ENCODE measurements at regions not wholly inside any gene's neighbourhood (a gene's known extent, or its start where the extent isn't known, plus 50 kb on each side); places are given as distances from the start of the nearest gene placed in this dataset.

DNA sequence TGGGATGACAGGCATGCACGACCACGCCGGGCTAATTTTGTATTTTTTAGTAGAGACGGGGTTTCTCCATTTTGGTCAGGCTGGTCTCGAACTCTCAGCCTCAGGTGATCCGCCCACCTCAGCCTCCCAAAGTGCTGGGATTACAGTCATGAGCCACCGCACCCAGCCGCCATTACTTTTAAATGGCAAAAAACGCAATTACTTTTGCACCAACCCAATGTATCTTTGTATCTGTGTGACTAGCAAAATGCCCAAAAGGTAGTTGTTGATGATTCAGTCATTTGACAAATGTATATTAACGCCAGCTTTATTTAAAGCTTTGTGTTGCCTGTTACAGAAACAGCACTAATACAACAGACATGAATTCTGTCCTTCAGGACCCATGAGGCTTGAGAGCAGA, 216.9 kb upstream of the FMN2 start:
- Histone ChIP-seq H3K56ac (ENCODE audit: extremely low read depth, insufficient read depth, low read length) (no peak overlapping the region), H2BK15ac (ENCODE audit: low read depth, low read length) (no peak overlapping the region), H3K4me2 (ENCODE audit: low read depth, low read length) (no peak overlapping the region), H2BK120ac (ENCODE audit: low read depth, low read length) (no peak overlapping the region), H3K4me3 (ENCODE audit: insufficient read depth, low read depth, low read length) (no peak overlapping the region), H3K4me1 (ENCODE audit: control insufficient read depth, insufficient read depth, low read length) (no peaks in the 10 kb centered on the region), H3K27me3 (ENCODE audit: control insufficient read depth, insufficient read depth, low read length) (no peaks in the 10 kb centered on the region), H2AK5ac (ENCODE audit: low read depth, low read length) (no peak overlapping the region), H3K18ac (ENCODE audit: low read depth, low read length) (no peak overlapping the region), H3K9ac (ENCODE audit: low read depth, low read length) (no peak overlapping the region), H3K36me3 (ENCODE audit: control insufficient read depth, insufficient read depth, low read length) (no peaks in the 10 kb centered on the region), H2BK20ac (ENCODE audit: low read depth, low read length) (no peak overlapping the region), H4K91ac (ENCODE audit: insufficient read depth, low read depth, low read length) (no peak overlapping the region), H3K4ac (ENCODE audit: low read depth, low read length) (no peak overlapping the region), H3K14ac (replicated peaks; ENCODE audit: low read depth, low read length) (no peak overlapping the region), H2BK5ac (ENCODE audit: low read depth, low read length, poor library complexity, severe bottlenecking) (no peak overlapping the region), H3K79me1 (ENCODE audit: low read depth in 1 of 2, low read length in 2 of 2) (no peaks in the 10 kb centered on the region), H3K9me1 (ENCODE audit: insufficient read depth, low read length) (no peaks in the 10 kb centered on the region), H3K23ac (ENCODE audit: low read depth, low read length) (no peak overlapping the region), H4K20me1 (ENCODE audit: insufficient read depth, low read length) (no peaks in the 10 kb centered on the region), H3K9me3 (ENCODE audit: control insufficient read depth, insufficient read depth, low read length) (0 out of 2 replicates have a peak, but pooled peaks cover 4% of the 10 kb centered on the region), H2AFZ (replicated peaks; ENCODE audit: low read length, poor library complexity) (no peak overlapping the region), H4K5ac (ENCODE audit: low read depth, low read length) (no peak overlapping the region), H2AK9ac (replicated peaks; ENCODE audit: low read depth, low read length, poor library complexity) (no peak overlapping the region), H4K8ac (ENCODE audit: low read depth in 2 of 2, low read length in 2 of 2) (no peak overlapping the region), H3K27ac (ENCODE audit: insufficient read depth, low read length) (no peak overlapping the region)
- BruUV-seq (replicated peaks) = no TSS peak
- no CpG with 5 or more reads among the region's 10 CpGs for WGBS, 2 experiments (ENCODE audit: extremely low coverage in 2 of 2, insufficient read length in 1 of 2)
- DNase-seq (no peak), ATAC-seq (ENCODE audit: low read depth) (no peak)
- in situ Hi-C loops (cut with MboI; ENCODE audit: low sequenced_read_pairs) (no loop called here), dilution Hi-C loops (cut with HindIII; ENCODE audit: low sequenced_read_pairs, unreplicated experiment) (no loop called here), intact Hi-C loops (cut with micrococcal nuclease) (no loop called here)
- CTCF ChIA-PET = no interaction called here
- TF ChIP-seq MAFK (IDR thresholded peaks at IDR 0.05; ENCODE audit: low read depth, low read length) = no peak
- TF ChIP-seq NFE2L2 (IDR thresholded peaks at IDR 0.05; ENCODE audit: low read depth, low read length) = no peak
- TF ChIP-seq POLR2A (IDR thresholded peaks at IDR 0.05; ENCODE audit: low read depth, low read length) = no peak
- TF ChIP-seq BHLHE40 (IDR thresholded peaks at IDR 0.05; ENCODE audit: low read depth, low read length) = no peak
- TF ChIP-seq RCOR1 (IDR thresholded peaks at IDR 0.05; ENCODE audit: insufficient replicate concordance, low read length) = no peak
- TF ChIP-seq ELK1 (IDR thresholded peaks at IDR 0.05; ENCODE audit: borderline replicate concordance, low read depth, low read length) = no peak
- no peak for TF ChIP-seq MXI1 (IDR thresholded peaks at IDR 0.05; ENCODE audit: borderline replicate concordance, low read depth, low read length)
- no peak for TF ChIP-seq SMC3 (IDR thresholded peaks at IDR 0.05; ENCODE audit: low read depth, low read length)
- POLR2A ChIA-PET (ENCODE audit: unreplicated experiment) = no interaction called here

Data from IMR-90 (cell line).